WTC11 (cell line): ENCODE measurements at regions not wholly inside any gene's neighbourhood (a gene's known extent, or its start where the extent isn't known, plus 50 kb on each side); places are given as distances from the start of the nearest gene placed in this dataset.

Source experiments
- ATAC-seq: fragments of 200-7000 bp; cut with Tn5 transposase; 2 replicates; pipeline ENCODE4 v1.10.0; 2021; ENCODE audit warnings: mild to moderate bottlenecking, moderate library complexity
- CTCF ChIA-PET: fragments of 300-600 bp; sonication (Branson Sonifier 250); formaldehyde crosslinking; loops from one replicate; lab custom pipeline; 2021; ENCODE audit warnings: antibody characterized with exemption; lab: Charles Lee
- POLR2A ChIA-PET: fragments of 350-600 bp; sonication (Branson Sonifier 250); formaldehyde crosslinking; loops from one replicate; lab custom pipeline; 2021; ENCODE audit warnings: antibody characterized with exemption; lab: Charles Lee
- DNase-seq: peaks from one replicate; pipeline ENCODE4 v3.0.0; 2021; ENCODE audit warnings: low spot score
- H3K27ac Mint-ChIP-seq: 2 replicates; pipeline ENCODE4 v1.8.0; 2021; ENCODE audit warnings: mixed read lengths
- H3K27me3 Mint-ChIP-seq: 2 replicates; pipeline ENCODE4 v1.8.0; 2021; ENCODE audit warnings: low read depth, mild to moderate bottlenecking, moderate library complexity, mixed read lengths
- H3K36me3 Mint-ChIP-seq: 2 replicates; pipeline ENCODE4 v1.8.0; 2021; ENCODE audit warnings: mixed read lengths
- H3K4me1 Mint-ChIP-seq: 2 replicates; pipeline ENCODE4 v1.8.0; 2022; ENCODE audit warnings: mixed read lengths
- H3K4me3 Mint-ChIP-seq: 2 replicates; pipeline ENCODE4 v1.8.0; 2021; ENCODE audit warnings: mild to moderate bottlenecking, moderate library complexity, mixed read lengths
- H3K9me3 Mint-ChIP-seq: 2 replicates; pipeline ENCODE4 v1.8.0; 2021; ENCODE audit warnings: mixed read lengths
- AR ChIP-seq: fragments of 250-450 bp; sonication (Bioruptor Pico); IDR thresholded peaks from 2 replicates; pipeline ENCODE4 v1.9.0; 2021; ENCODE audit warnings: mild to moderate bottlenecking
- CBFB ChIP-seq: sonication (generic); formaldehyde crosslinking; IDR thresholded peaks from 2 replicates; pipeline ENCODE4 v1.8.1; 2022; ENCODE audit warnings: mild to moderate bottlenecking, low read depth, missing genetic modification reagents
- E2F4 ChIP-seq: sonication (generic); formaldehyde crosslinking; IDR thresholded peaks from 2 replicates; pipeline ENCODE4 v1.8.1; 2022; ENCODE audit warnings: low read depth, mild to moderate bottlenecking, moderate library complexity, missing genetic modification reagents, borderline replicate concordance
- ELF4 ChIP-seq: sonication (generic); formaldehyde crosslinking; IDR thresholded peaks from 2 replicates; pipeline ENCODE4 v1.8.1; 2022; ENCODE audit warnings: low read depth, mild to moderate bottlenecking, moderate library complexity, missing genetic modification reagents
- GRHL2 ChIP-seq: fragments of 250-450 bp; sonication (Bioruptor Pico); IDR thresholded peaks from 2 replicates; pipeline ENCODE4 v1.8.0; 2022; ENCODE audit warnings: mild to moderate bottlenecking, moderate library complexity; ENCODE audit not compliant: insufficient replicate concordance, severe bottlenecking
- IRF1 ChIP-seq: sonication (generic); formaldehyde crosslinking; IDR thresholded peaks from 2 replicates; pipeline ENCODE4 v1.8.0; 2023; ENCODE audit warnings: missing genetic modification reagents
- KAT7 ChIP-seq: sonication (generic); formaldehyde crosslinking; IDR thresholded peaks from 2 replicates; pipeline ENCODE4 v1.8.1; 2023; ENCODE audit warnings: missing genetic modification reagents, mild to moderate bottlenecking, borderline replicate concordance
- MAX ChIP-seq: sonication (generic); formaldehyde crosslinking; IDR thresholded peaks from 2 replicates; pipeline ENCODE4 v1.8.0; 2022; ENCODE audit warnings: mild to moderate bottlenecking, missing genetic modification reagents
- MXD4 ChIP-seq: fragments of 250-450 bp; sonication (Bioruptor Pico); IDR thresholded peaks from 2 replicates; pipeline ENCODE4 v1.8.0; 2021; ENCODE audit warnings: mild to moderate bottlenecking, moderate library complexity, borderline replicate concordance
- NFYB ChIP-seq: sonication (generic); formaldehyde crosslinking; conservative IDR thresholded peaks from 2 replicates; pipeline ENCODE4 v1.8.0; 2022; ENCODE audit warnings: low read depth, missing genetic modification reagents
- NR2C2 ChIP-seq: sonication (generic); formaldehyde crosslinking; IDR thresholded peaks from 2 replicates; pipeline ENCODE4 v1.8.0; 2022; ENCODE audit warnings: mild to moderate bottlenecking, missing genetic modification reagents
- PRDM15 ChIP-seq: sonication (generic); formaldehyde crosslinking; IDR thresholded peaks from 2 replicates; pipeline ENCODE4 v1.8.0; 2022; ENCODE audit warnings: missing genetic modification reagents
- RELA ChIP-seq: sonication (generic); formaldehyde crosslinking; IDR thresholded peaks from 2 replicates; pipeline ENCODE4 v1.8.1; 2022; ENCODE audit warnings: missing genetic modification reagents, mild to moderate bottlenecking, borderline replicate concordance
- SOX15 ChIP-seq: fragments of 250-450 bp; sonication (Bioruptor Pico); IDR thresholded peaks from 2 replicates; pipeline ENCODE4 v1.9.0; 2021; ENCODE audit warnings: mild to moderate bottlenecking
- SP1 ChIP-seq: sonication (generic); formaldehyde crosslinking; conservative IDR thresholded peaks from 2 replicates; pipeline ENCODE4 v1.8.1; 2022; ENCODE audit warnings: missing genetic modification reagents
- USF1 ChIP-seq: sonication (generic); formaldehyde crosslinking; IDR thresholded peaks from 2 replicates; pipeline ENCODE4 v1.8.0; 2022; ENCODE audit warnings: mild to moderate bottlenecking, missing genetic modification reagents
- ZBTB21 ChIP-seq: sonication (generic); formaldehyde crosslinking; IDR thresholded peaks from 2 replicates; pipeline ENCODE4 v1.8.1; 2023; ENCODE audit warnings: mild to moderate bottlenecking, missing genetic modification reagents, borderline replicate concordance
- ZNF138 ChIP-seq: sonication (generic); formaldehyde crosslinking; conservative IDR thresholded peaks from 2 replicates; pipeline ENCODE4 v1.8.1; 2022; ENCODE audit warnings: mild to moderate bottlenecking, moderate library complexity, missing genetic modification reagents
- ZNF263 ChIP-seq: sonication (generic); formaldehyde crosslinking; IDR thresholded peaks from 2 replicates; pipeline ENCODE4 v1.8.1; 2022; ENCODE audit warnings: low read depth, mild to moderate bottlenecking, moderate library complexity, missing genetic modification reagents
- ZNF396 ChIP-seq: fragments of 250-450 bp; sonication (Bioruptor Pico); IDR thresholded peaks from 2 replicates; pipeline ENCODE4 v1.8.0; 2021; ENCODE audit warnings: mild to moderate bottlenecking, moderate library complexity, borderline replicate concordance
- ZNF423 ChIP-seq: fragments of 250-450 bp; sonication (Bioruptor Pico); IDR thresholded peaks from 2 replicates; pipeline ENCODE4 v2.1.2; 2022; ENCODE audit warnings: mild to moderate bottlenecking, moderate library complexity
- ZNF425 ChIP-seq: fragments of 250-450 bp; sonication (Bioruptor Pico); conservative IDR thresholded peaks from 2 replicates; pipeline ENCODE4 v1.9.0; 2021; ENCODE audit warnings: mild to moderate bottlenecking
- ZSCAN18 ChIP-seq: fragments of 250-450 bp; sonication (Bioruptor Pico); IDR thresholded peaks from 2 replicates; pipeline ENCODE4 v2.1.2; 2022; ENCODE audit warnings: mild to moderate bottlenecking, moderate library complexity

GRCh38 chr16:85998868-85999729 lies 100.1 kb downstream of the IRF8 start (continued):
- TF ChIP-seq SP1, result no peak
- no peak for TF ChIP-seq MXD4 (CRISPR knock-in tag)
- TF ChIP-seq ZBTB21, result no peak
- no peak for TF ChIP-seq ZSCAN18 (CRISPR knock-in tag)
- TF ChIP-seq AR (CRISPR knock-in tag), result no peak
- no peak for TF ChIP-seq CBFB (CRISPR knock-in tag)
- TF ChIP-seq ZNF396 (CRISPR knock-in tag), result no peak
- TF ChIP-seq ELF4, result no peak

GRCh38 chr16:85999778-86000177 lies 100.8 kb downstream of the IRF8 start:
- Mint-ChIP-seq H3K27me3 (no peaks in the 10 kb centered on the region), H3K27ac (no peak overlapping the region), H3K4me1 (no peaks in the 10 kb centered on the region), H3K36me3 (no peaks in the 10 kb centered on the region), H3K4me3 (no peak overlapping the region), H3K9me3 (no peaks in the 10 kb centered on the region)
- ATAC-seq (no peak), DNase-seq (no peak)
- ChIA-PET CTCF (no interaction called here), POLR2A (no interaction called here)
- TF ChIP-seq SOX15 (no peak), PRDM15 (no peak), ZNF263 (no peak), NFYB (CRISPR knock-in tag) (no peak), MAX (CRISPR knock-in tag) (no peak), KAT7 (CRISPR knock-in tag) (no peak), IRF1 (CRISPR knock-in tag) (no peak), ZNF138 (CRISPR knock-in tag) (no peak), E2F4 (CRISPR knock-in tag) (no peak), NR2C2 (CRISPR knock-in tag) (no peak), ZNF425 (CRISPR knock-in tag) (no peak), GRHL2 (CRISPR knock-in tag) (no peak), ZNF423 (CRISPR knock-in tag) (no peak), RELA (CRISPR knock-in tag) (no peak), USF1 (CRISPR knock-in tag) (no peak)
